Testis (tissue), 2 donors: ENCODE measurements at regions not wholly inside any gene's neighbourhood (a gene's known extent, or its start where the extent isn't known, plus 50 kb on each side); places are given as distances from the start of the nearest gene placed in this dataset.
"Not testable (repeated sequence)": the region's sequence is repeated elsewhere in the genome, so short reads cannot be mapped to it uniquely, and the experiment has no call there.

Experiments
- DNase-seq: peaks from one replicate; pipeline ENCODE4 v3.0.0-alpha.2; 2019
- H3K27ac ChIP-seq, 2 donors: fragments of 200-600 bp; sonication (generic); one replicate each; pipeline ENCODE4 v1.5.1; 2019
- H3K27me3 ChIP-seq: fragments of 200-600 bp; sonication (generic); one replicate; pipeline ENCODE4 v1.5.1; 2019
- H3K36me3 ChIP-seq: fragments of 200-600 bp; sonication (generic); one replicate; pipeline ENCODE4 v1.5.1; 2017; ENCODE audit warnings: low read depth; ENCODE audit errors: missing control alignments
- H3K4me1 ChIP-seq: fragments of 200-600 bp; sonication (generic); one replicate; pipeline ENCODE4 v1.5.1; 2019
- H3K4me3 ChIP-seq, 2 donors: fragments of 200-600 bp; sonication (generic); one replicate each; pipeline ENCODE4 v1.5.1; 2017 to 2019
- H3K9me3 ChIP-seq: fragments of 200-600 bp; sonication (generic); one replicate; pipeline ENCODE4 v1.5.1; 2017
- CTCF ChIP-seq, 3 experiments: fragments of 450-650 bp in 2 of 3; fragments of 200-600 bp in 1 of 3; sonication (generic) in 1 of 3; IDR thresholded peaks; one replicate each; pipeline ENCODE4 v1.5.1; 2016 to 2019; ENCODE audit warnings: antibody characterized with exemption in 3 of 3, mild to moderate bottlenecking in 2 of 3, moderate library complexity in 1 of 3
- POLR2A ChIP-seq: fragments of 450-650 bp; IDR thresholded peaks from one replicate; pipeline ENCODE4 v1.6.1; 2017; ENCODE audit warnings: antibody characterized with exemption, mild to moderate bottlenecking, moderate library complexity
- WGBS, 2 donors: methylation state at CpG; one replicate each; pipeline ENCODE4 v1.1.5; 2018; 5-methylcytosine and 5-hydroxymethylcytosine counted together
- intact Hi-C: fragments of 100-400 bp; cut with DNase I; formaldehyde crosslinking; loops from one replicate; pipeline ENCODE4 v1.15.1; 2023; ENCODE audit warnings: low total_unique reads

GRCh38 chr12:95358111-95359083 is 115.6 kb upstream of the METAP2 start:
- Histone ChIP-seq H3K9me3 (no peaks in the 10 kb centered on the region), H3K27ac (no peak overlapping the region), H3K4me1 (no peaks in the 10 kb centered on the region), H3K27me3 (no peaks in the 10 kb centered on the region), H3K36me3 (no peaks in the 10 kb centered on the region), H3K4me3 (no peak overlapping the region)
- intact Hi-C loops, result no loop called here
- 69 to 74% methylated on average over 11 of the region's 11 CpGs for WGBS, 2 donors
- TF ChIP-seq CTCF (IDR thresholded peaks at IDR 0.05), result no peak
- TF ChIP-seq POLR2A, result no peak
- no peak for DNase-seq

GRCh38 chr12:95365912-95366311 is 108.0 kb upstream of the METAP2 start:
- no peak overlapping the region for H3K27ac ChIP-seq
- H3K4me3 ChIP-seq, result no peak overlapping the region
- H3K9me3 ChIP-seq, result no peaks in the 10 kb centered on the region
- H3K4me1 ChIP-seq, result no peaks in the 10 kb centered on the region
- WGBS, 2 donors, result 72 to 86% methylated on average over 2 of the region's 2 CpGs
- TF ChIP-seq POLR2A, result no peak
- TF ChIP-seq CTCF (IDR thresholded peaks at IDR 0.05), result no peak
- no peaks in the 10 kb centered on the region for H3K27me3 ChIP-seq
- H3K36me3 ChIP-seq, result no peaks in the 10 kb centered on the region
- intact Hi-C loops, result no loop called here
- no peak for DNase-seq

- TF ChIP-seq POLR2A (no peak), CTCF (IDR thresholded peaks at IDR 0.05) (no peak)
- WGBS, 2 donors, result 58 to 61% methylated on average over 2 of the region's 2 CpGs
- no peaks in the 10 kb centered on the region for H3K9me3 ChIP-seq
- no peak overlapping the region for H3K4me3 ChIP-seq
- DNase-seq, result no peak
- no peaks in the 10 kb centered on the region for H3K27me3 ChIP-seq
- no peak overlapping the region for H3K27ac ChIP-seq
- intact Hi-C loops, result no loop called here
- H3K36me3 ChIP-seq, result no peaks in the 10 kb centered on the region
- H3K4me1 ChIP-seq, result no peaks in the 10 kb centered on the region
These were observed 105.0 kb upstream of the METAP2 start for GRCh38 chr12:95368931-95369330.

GRCh38 chr12:95371571-95371970 is 102.4 kb upstream of the METAP2 start:
- Histone ChIP-seq H3K36me3 (no peaks in the 10 kb centered on the region), H3K27me3 (no peaks in the 10 kb centered on the region), H3K4me3 (no peak overlapping the region), H3K27ac (no peak overlapping the region), H3K9me3 (no peaks in the 10 kb centered on the region), H3K4me1 (no peaks in the 10 kb centered on the region)
- intact Hi-C loops, result no loop called here
- 86 to 95% methylated on average over 5 of the region's 5 CpGs for WGBS, 2 donors
- no peak for TF ChIP-seq POLR2A
- TF ChIP-seq CTCF (IDR thresholded peaks at IDR 0.05), result no peak
- DNase-seq, result no peak

- WGBS, 2 donors, result no CpG with 5 or more reads among the region's 23 CpGs
- DNase-seq, H3K4me3 ChIP-seq, H3K27me3 ChIP-seq, H3K9me3 ChIP-seq, H3K36me3 ChIP-seq, H3K27ac ChIP-seq, intact Hi-C loops, H3K4me1 ChIP-seq: not testable (repeated sequence)
These were observed 94.5 kb upstream of the METAP2 start for GRCh38 chr12:95379481-95379880.

GRCh38 chr12:95380334-95380733 is 93.6 kb upstream of the METAP2 start:
- H3K27ac ChIP-seq, H3K9me3 ChIP-seq, H3K4me1 ChIP-seq, intact Hi-C loops, H3K27me3 ChIP-seq, H3K36me3 ChIP-seq: not testable (repeated sequence)
- peak; percentile 23 for DNase-seq
- 55 to 72% methylated on average over 14 of the region's 14 CpGs for WGBS, 2 donors
- peak overlapping the region in 1 of 2 donors; percentile 13 for H3K4me3 ChIP-seq
